ENCODE measurements at regions not wholly inside any gene's neighbourhood (a gene's known extent, or its start where the extent isn't known, plus 50 kb on each side); places are given as distances from the start of the nearest gene placed in this dataset.

GRCh38 chr4:157964463-157964862 lies 208.4 kb downstream of the GASK1B start:
- TF ChIP-seq POLR2AphosphoS5 (IDR thresholded peaks at IDR 0.05; ENCODE audit: low read depth) = no peak
- no peak for TF ChIP-seq CTCF (conservative IDR thresholded peaks at IDR 0.05; ENCODE audit: low read depth in 2 of 2)
- no peak for TF ChIP-seq JUNB (IDR thresholded peaks at IDR 0.05; ENCODE audit: unreplicated experiment)
- TF ChIP-seq EZH2 (IDR thresholded peaks at IDR 0.05; ENCODE audit: low read depth, unreplicated experiment) = no peak
- TF ChIP-seq ETS1 (IDR thresholded peaks at IDR 0.05) = no peak
- TF ChIP-seq ZNF114 (CRISPR knock-in tag; IDR thresholded peaks at IDR 0.05) = no peak
- TF ChIP-seq EZH2phosphoT487 (IDR thresholded peaks at IDR 0.05; ENCODE audit: unreplicated experiment) = no peak
- no peak for TF ChIP-seq REST (IDR thresholded peaks at IDR 0.05; ENCODE audit: unreplicated experiment)
